Inferior parietal cortex (tissue), 1 donor: ENCODE measurements at regions not wholly inside any gene's neighbourhood (a gene's known extent, or its start where the extent isn't known, plus 50 kb on each side); places are given as distances from the start of the nearest gene placed in this dataset.
"Not testable (repeated sequence)": the region's sequence is repeated elsewhere in the genome, so short reads cannot be mapped to it uniquely, and the experiment has no call there.

Source experiments
- DNase-seq: peaks from one replicate; pipeline ENCODE4 v3.0.0-alpha.2; 2016; ENCODE audit errors: extremely low spot score

DNA sequence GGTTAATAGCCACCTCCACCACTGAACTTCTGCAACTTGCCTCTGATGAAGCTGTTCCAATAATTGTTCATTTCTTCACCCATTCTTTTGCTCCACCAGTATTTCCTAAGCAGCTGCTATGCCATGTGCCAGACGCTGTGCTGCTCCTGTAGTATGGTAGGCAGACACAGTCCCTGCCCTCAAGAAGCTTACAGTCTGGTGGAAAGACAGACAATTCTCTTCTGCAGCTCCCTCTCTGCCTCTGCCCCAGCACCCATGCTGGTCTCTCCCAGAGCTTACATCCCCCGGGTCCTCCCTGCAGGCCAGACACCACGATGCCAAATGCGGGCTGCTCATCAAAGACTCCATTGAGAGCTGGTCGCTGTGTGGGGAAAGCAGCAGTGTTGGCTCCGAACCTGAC lies 111.6 kb upstream of the ESRRB start:
- no peak for DNase-seq

DNA sequence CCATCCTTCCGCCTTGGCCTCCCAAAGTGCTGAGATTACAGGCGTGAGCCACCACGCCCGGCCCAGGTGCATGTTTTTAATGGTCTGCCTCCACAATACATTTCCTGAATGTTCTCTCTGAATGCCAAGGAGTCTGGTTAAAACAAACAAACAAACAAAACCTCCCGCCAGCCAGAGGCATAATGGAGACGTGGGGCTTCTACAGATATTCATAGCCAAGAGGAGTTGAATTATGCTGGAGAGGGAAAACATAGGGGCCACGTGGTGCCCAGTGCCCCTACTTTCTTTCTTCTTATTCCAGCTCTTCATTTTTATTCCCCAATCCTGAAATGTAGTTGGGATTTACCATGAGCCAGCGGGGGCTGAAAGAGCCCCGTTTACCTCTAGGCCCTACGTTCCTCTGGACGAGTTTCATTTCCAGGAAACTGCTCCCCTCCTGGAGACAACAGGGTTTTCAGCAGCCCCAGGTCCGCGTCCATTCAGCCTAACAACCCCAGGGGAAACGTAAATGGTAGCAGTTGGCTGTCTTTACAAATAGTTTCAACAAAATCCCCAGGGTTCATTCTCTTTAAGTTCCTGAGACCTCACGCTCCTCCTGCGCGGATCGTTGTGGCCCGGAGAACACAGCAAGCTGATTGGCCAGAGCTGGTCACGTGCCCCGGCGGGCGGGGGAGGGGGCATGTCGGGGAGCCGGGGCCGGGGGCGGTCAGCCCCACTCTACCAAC lies 108.5 kb upstream of the ESRRB start:
- peak; percentile 22 for DNase-seq

DNA sequence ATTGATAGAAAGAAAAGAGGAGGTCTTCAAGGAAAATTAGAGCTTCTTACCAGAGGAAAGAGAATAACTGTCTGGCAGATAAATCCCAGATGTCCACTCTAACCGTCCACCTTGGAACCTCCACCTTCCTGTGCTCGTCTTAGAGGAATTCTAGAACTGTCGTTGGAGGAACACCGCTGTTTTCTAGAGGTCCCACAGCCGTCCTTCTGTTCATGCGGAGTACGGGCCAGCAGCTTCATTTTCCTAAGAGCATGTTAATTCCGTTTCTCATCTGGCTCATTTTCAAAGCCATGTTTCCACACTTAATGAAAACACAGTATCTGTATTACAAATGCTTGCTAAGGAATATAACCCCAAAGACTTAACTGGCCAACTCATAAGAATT lies 107.9 kb upstream of the ESRRB start:
- DNase-seq: no peak

DNA sequence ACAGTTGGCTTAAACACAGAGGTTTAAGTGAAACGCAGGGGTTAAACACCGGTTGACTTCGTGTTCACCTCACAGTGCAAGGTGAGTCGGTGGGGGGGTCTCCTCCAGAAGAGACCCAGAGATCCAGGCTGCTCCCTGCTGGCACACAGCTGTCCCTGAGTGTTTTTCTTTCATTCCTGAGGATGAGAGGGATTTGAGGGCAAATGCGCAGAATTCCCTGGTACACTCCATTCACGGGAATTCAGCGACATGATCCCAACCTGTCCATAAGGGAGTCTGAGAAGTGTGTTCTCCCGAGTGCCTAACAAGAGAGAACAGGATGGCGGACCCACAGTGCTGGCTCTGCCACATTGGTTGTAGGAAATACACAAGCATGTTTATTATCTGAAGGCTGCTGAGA lies 107.2 kb upstream of the ESRRB start:
- DNase-seq: no peak

DNA sequence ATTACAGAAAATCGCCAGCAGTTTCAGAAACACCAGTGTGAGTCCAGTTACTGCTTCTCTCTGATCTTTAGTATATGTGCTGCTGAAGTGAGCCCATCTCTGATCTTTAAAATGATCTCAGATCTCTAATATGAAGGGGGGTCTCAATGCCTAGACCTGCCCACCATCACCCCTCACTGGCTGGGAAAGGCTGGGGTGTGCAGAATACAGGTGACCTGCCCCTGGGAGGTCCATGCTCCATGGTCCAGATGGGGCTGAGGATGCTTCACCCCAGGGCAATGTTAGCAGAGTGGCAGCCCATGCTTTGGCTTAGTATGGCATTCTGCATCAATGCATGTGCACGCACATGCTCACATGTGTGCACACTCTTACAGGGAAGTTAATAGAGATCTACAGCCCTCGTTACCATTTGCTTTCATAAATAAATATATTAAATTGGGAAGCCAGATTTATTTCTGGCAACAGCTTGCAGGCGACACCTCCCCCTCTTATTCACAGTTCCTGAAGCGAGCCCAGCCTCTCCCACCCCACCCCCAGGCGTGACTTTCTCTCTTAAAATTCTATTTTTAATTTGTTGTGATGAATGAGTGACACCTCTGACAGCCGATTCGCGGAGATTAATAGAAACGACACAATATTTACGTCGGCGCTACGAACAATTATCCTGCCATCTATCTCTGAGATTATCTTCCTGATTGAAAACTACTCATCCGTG lies 104.7 kb upstream of the ESRRB start:
- DNase-seq: no peak

DNA sequence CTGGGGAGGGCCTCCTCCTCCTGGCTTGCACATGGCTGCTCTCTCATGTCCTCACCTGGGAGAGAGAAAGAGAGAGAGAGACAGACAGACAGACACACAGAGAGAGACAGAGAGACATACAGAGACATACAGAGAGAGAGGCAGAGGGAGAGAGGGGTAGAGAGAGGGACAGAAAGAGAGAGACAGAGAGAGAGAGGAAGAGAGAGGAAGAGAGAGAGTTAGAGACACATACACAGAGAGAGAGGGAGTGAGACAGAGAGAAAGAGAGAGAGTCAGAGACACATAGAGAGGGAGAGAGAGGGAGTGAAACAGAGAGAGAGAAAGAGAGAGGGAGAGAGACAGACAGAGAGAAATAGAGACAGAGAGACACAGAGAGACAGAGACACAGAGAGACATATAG lies 103.6 kb upstream of the ESRRB start:
- DNase-seq: no peak

DNA sequence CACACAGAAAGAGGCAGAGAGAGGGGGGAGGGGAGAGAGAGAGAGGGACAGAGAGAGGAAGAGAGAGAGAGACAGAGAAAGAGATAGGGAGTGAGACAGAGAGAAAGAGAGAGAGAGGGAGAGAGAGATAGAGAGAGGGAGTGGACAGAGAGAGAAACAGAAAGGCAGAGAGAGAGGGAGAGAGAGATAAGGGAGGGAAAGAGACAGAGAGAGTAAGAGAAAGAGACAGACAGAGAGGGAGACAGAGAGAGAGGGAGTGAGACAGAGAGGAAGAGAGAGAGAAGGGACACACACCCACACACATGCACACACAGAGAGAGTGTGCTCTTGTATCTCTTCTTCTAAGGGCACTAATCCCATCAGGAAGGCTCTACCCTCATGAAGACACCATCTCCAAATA lies 103.2 kb upstream of the ESRRB start:
- DNase-seq: no peak

DNA sequence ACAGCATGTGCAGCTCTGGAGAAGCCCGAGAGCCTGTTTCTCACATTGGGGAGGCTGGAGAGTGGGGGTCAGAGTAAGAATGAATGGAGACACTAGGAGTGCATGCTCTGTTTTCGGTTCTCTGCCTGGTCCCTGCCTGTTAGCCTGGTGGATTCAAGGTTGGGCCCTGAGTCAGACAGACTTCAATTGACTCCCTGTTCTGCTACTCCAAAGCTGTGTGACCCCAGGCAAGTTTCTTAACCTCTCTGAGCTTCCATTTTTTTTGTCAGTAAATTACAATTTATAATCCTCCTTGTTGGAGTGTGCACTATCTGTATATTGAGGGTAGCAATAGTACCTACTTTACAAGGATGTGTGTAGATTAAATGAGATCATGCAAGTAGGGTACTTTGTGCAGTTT lies 102.6 kb upstream of the ESRRB start:
- DNase-seq: no peak

DNA sequence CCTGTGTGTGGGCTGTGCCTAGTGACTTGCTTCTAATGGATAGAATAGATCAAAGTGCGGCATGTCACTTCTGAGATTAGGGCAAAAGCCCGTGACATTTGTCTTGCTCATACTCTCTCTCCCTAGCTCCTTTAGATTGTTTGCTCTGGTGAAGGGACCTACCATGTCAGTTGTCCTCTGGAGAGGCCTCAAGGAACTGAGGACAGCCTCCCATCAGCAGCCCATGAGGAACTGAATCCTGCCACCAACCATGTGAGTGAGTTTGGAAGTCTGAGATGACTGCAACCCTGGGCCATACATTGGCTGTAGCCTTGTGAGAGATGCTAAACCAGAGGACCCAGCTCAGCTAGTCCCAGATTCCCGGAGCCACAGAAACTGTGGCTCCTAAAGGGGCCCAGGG lies 101.6 kb upstream of the ESRRB start:
- no peak for DNase-seq

DNA sequence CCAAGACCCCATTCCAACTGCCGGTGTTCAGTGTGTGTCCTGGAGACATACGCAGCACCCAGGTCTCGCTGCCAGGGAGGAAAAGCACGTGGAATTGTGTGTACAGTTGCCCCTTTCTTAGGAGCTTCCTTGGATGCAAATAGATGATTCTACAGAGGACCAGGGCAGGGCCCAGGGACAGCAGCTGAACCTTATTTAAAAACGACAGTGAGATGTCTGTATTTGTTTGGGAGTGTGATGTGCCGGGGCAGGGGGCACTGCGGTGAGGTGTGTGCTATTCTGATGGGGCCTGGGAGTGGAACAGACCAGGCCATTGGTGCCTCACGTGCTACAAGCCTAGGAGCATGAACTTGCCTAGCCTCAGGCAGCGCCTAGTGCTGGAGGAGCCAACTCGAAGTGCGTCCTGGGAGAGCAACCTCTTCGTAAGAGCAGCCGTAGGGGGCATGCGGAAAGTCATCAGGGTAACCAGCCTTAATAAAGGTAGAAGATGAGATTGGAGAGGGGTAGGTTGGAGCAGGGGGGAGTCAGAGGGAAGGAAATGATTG lies 98.3 kb upstream of the ESRRB start:
- DNase-seq: no peak

DNA sequence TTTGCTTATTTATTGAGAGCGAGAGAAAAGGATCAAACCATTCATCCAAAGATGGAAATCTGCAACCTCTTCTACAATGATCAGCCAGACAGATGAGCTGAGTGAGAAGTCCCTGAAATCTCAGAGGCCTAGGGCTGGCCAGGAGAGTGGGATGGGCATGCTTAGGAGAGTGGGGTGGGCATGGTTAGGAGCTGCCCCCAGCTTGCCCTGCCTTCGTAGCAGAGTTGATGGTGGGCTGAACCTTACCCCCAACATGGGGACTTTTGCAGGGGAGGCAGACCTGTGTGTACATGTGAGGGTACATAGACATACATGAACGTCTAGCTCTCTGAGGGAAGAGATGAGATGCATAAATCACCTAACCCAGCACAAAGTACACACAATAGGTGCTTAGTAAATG lies 95.7 kb upstream of the ESRRB start:
- DNase-seq: no peak

DNA sequence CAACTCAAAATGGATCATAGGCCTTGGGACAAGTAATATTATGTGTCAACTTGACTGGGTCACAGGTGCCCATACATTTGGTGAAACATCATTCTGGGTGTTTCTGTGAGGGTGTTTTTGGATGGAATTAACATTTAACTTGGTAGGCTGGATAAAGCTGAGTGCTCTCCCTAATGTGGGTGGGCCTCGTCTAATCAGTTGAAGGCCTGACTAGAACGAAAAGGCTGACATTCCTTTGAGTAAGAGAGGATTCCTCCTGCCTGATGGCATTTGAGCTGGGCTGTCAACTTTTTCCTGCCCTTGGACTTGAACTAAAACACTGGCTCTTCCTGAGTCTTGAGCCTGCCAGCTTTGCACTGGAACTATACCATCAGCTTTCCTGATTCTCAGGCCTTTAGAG lies 93.4 kb upstream of the ESRRB start:
- no peak for DNase-seq

DNA sequence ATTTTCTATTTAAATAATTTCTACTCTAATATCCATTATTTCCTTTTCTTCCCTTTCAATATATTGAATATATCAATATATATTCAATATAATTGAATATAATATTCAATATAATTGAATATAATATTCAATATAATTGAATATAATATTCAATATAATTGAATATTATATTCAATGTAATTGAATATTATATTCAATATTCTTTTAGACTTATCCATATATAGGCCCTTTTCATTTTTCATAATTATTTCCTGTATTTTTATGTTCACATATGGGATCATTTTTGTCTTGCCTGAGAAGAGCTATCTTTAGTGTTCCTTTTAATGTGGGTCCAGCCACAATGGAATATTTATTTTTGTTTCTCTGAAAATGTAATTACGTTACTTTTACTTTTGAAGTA lies 88.9 kb upstream of the ESRRB start:
- no peak for DNase-seq

DNA sequence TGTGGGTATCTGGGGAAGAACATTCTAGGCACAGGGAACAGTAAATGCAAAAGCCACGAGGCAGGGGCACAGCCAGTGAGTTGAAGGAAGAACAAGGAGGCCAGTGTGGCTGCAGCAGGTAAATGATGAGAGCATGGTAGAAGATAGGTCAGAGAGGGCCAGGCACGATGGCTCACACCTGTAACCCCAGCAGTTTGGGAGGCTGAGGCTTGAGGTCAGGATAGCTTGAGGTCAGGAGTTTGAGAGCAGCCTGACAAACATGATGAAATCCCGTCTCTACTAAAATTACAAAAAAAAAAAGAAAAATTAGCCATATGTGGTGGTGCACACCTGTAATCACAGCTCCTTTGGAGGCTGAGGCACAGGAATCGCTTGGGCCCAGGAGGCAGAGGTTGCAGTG lies 86.7 kb upstream of the ESRRB start:
- no peak for DNase-seq

DNA sequence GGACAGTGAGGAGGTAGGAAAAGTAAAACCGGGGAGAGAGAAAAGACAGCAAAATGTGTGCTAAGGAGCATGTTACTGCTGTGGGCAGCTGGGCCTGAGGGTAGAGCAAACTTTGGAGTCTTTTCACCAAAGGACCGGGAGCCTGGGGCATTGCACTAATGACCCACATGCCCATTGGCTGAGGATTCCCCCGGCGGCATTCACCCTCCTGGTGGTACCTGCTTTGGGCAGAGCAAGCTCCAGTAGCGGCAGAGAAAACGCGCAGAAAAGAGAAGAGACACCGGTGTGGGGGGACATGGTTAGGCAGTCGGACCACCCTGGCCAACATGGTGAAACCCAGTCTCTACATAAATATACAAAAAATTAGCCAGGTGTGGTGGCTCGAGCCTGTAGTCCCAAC lies 83.4 kb upstream of the ESRRB start:
- no peak for DNase-seq

DNA sequence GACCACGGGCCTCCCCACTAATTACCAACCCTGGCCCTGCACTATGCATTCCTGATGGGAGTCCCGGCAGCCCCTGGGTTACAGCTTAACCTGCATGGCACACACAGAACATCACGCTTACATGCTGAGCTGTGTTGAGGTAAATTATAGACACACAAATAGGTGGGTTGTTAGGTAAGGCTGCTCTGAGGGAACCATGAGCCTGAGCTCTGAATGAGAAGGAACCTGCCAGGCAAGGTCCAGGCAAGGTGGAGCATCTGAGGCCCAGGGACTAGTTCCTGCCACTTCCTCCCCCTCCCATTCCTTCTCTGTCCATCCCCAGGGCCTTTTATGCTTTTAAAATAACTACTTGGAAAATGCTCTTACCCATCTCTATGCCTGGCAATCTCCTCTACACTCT lies 82.7 kb upstream of the ESRRB start:
- DNase-seq: no peak

DNA sequence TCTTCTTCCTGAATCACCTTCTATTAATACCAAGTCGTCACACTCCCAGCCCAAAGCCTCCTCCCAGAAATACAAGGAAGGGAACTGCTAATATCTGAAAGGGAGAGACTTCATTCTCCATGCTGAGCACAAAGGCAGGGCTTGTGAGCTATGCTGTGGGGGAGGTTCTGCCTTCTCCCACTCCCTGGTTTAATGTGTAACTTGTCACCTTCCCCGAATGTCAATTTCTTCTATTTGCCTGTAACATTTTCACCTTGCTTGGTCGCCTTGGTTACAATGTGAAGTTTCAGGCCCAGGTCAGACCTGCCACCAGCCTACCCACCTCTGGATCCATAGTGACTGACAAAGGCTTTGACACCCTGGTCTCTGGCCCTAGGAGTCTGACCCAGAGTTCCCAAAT lies 82.0 kb upstream of the ESRRB start:
- DNase-seq: no peak

DNA sequence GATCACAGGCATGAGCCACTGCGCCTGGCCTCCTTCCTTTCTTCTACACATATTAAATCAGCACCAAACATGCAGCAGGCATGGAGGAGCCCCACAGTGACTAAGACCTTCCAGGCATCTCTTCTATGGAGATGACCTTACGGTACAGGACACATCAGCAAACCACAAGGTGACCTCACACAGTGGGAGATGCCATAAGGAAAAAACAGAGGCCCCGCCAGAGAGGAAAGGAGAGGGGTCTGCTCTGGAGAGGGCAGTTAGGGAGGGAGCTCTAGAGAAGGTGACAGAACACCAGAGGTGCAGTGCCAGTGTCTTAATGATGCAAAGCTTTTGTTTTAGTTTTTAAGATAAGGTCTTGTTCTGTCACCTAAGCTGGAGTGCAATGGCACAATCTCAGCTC lies 81.1 kb upstream of the ESRRB start:
- DNase-seq: no peak

DNA sequence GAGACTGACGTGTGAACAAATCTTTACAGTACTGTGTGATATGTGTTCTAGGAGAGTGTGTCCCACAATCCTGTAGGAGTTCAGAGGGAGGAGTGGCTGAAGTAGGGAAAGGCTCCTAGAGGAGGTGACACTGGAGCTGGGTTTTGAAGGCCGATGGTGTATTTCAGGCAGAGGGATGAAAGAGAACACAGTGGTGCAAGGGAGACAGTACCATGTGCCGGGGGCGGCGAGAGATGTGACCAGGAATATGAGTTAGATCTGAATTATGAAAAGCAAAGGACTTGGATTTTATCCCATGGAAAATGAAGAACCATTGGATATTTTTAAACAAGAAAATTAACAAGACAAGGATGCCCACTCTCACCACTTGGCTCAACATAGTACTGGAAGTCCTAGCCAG lies 77.0 kb upstream of the ESRRB start:
- DNase-seq: no peak

DNA sequence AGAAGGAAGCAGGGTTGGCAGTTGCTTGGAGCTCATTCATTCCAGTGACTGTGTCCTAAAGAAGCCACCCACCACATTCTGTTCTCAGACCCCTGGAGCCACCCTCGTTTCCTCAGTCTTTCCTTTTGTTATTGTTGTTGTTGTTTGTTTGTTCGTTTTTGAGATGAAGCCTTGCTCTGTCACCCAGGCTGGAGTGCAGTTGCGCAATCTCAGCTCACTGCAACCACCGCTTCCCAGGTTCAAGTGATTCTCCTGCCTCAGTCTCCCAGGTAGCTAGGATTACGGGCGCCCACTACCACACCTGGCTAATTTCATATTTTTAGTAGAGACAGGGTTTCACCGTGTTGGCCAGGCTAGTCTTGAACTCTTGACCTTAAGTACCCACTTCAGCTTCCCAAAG lies 72.7 kb upstream of the ESRRB start:
- DNase-seq: not testable (repeated sequence)

DNA sequence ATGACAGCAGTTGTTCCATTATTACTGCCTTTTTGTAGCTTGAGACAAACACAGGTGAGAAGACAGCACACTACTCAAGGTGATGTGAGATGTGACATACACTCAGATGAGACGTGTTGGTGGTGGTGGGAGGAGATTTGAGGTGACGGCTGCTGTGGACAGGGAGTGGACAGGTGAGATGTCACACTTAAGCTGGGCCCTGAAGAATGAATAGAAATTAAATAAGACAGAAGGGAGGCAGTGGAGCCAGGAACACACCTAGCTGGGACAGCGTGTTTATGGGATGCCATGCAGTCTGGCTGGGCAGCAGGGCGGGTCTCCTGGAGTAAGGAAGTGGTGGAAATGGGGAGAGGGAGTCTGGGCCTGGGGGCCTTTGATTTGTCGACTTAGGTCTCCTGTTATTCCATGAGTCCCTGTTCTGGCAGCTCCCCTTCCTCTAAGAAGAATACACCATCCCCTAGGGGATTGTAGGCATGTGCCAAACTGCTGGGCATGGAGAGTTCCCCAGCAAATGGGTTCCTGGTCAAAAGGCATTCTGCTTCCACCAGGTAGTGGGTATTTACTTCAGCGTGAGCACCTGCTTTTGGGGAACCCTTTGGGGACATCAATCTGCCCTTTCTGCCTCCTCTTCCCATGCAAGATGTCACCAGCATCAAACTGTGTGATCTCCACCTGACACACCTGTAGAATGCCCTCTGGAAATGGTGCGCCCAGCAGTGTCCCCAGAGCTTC lies 71.2 kb upstream of the ESRRB start:
- DNase-seq: no peak

DNA sequence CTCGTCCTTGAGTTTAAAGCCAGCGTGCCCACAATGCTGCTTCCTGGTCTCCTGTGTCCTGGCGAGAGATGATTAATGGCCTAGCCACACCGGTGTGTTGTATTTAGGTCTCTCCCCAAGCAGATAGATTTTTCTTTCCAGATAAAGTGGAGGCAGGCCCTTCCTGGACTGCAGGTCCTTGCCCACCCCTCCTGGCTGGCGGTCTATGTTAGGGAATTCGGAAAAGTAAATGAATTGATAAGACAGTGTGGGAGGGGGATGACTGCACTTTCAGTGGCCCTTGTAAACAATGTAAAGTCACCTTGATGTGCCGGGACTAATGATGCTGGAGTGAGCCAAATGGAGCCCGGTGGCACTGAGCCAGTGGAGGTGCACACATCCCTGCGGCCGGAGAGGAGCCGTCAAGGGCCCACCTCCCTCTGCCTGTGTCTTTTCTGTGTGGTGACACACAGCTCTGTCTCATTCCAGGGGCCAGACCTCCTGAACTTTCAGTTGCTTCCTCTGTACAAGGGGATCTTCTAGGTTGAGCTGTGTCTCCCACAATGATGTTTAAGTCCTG lies 70.6 kb upstream of the ESRRB start:
- DNase-seq: no peak

DNA sequence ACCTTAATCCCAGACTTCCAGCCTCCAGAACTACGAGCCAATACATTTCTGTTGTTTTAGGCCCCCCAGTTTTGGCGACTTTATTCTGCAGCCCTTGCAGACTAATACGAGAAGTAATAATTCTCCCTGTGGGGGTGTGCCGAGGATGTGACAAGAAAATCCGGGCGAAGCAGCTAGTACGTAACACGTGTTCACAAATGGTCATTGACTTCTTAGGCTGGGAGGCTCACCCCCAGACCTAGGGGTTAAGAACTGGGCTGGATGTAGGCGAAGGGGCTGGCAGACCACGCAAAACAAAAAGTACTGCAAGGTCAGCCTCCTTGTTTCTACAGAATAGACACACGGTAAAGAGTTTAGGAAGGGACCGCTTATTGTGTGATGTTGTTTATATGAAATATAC lies 69.8 kb upstream of the ESRRB start:
- DNase-seq: no peak
